ENCODE measurements at regions not wholly inside any gene's neighbourhood (a gene's known extent, or its start where the extent isn't known, plus 50 kb on each side); places are given as distances from the start of the nearest gene placed in this dataset.

DNA sequence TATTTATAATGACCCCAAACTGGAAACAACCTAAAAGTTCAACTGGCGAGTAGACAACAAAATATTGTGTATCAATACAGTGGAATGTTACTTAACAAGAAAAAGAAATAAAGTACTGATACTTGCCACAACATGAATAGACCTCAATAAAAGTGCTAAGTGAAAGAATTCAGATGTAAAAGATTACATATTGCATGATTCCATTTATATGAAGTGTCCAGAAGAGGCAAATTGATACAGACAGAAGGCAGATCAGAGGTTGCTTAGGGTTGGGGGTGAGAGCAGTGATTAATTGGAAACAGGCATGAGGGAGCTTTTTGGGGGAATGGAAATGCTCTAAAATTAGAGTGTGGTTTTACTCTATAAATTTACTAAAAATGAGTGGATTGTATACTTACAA lies 183.3 kb downstream of the SATB1 start (continued):
- TF ChIP-seq, protein P1, sequence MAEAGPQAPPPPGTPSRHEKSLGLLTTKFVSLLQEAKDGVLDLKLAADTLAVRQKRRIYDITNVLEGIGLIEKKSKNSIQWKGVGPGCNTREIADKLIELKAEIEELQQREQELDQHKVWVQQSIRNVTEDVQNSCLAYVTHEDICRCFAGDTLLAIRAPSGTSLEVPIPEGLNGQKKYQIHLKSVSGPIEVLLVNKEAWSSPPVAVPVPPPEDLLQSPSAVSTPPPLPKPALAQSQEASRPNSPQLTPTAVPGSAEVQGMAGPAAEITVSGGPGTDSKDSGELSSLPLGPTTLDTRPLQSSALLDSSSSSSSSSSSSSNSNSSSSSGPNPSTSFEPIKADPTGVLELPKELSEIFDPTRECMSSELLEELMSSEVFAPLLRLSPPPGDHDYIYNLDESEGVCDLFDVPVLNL (CRISPR knock-in tag; IDR thresholded peaks at IDR 0.05; ENCODE audit: borderline replicate concordance, low read depth): no peak
- TF ChIP-seq SMAD3 (CRISPR knock-in tag; IDR thresholded peaks at IDR 0.05; ENCODE audit: borderline replicate concordance) (no peak), RORB (CRISPR knock-in tag; IDR thresholded peaks at IDR 0.05) (no peak), ZNF232 (CRISPR knock-in tag; IDR thresholded peaks at IDR 0.05) (no peak), ZNF416 (CRISPR knock-in tag; IDR thresholded peaks at IDR 0.05) (no peak)

DNA sequence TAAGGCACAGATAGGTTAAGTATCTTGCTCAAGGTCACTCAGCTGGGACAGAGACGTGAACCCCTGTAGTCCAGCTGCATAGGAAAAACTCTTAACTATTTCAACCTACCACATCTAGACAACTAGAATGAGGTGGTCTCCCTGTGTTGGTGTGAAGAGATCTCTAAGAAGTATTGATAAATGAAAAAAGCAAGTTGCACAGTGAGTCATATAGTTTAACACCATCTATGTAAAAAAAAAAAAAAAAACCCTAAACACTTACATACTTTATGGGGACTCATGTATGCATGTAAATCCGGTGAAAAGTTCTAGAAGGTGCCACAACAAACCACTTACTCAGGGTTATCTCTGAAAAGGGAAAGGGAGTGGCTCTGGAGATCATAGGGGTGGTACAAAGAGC lies 185.5 kb downstream of the SATB1 start:
- ChIA-PET POLR2A (no interaction called here), CTCF (no interaction called here)
- no peaks in the 10 kb centered on the region for H3K36me3 Mint-ChIP-seq
- peaks cover 40% of the 10 kb centered on the region for H3K4me1 Mint-ChIP-seq
- H3K27ac Mint-ChIP-seq: no peak overlapping the region; the same call in 1 of the 2 replicates
- H3K4me3 Mint-ChIP-seq: no peak overlapping the region
- no peaks in the 10 kb centered on the region for H3K27me3 Mint-ChIP-seq (ENCODE audit: low read depth)
- no peaks in the 10 kb centered on the region for H3K9me3 Mint-ChIP-seq
- ATAC-seq (no peak), DNase-seq (ENCODE audit: low spot score) (no peak)
- TF ChIP-seq SP1 (CRISPR knock-in tag; conservative IDR thresholded peaks at IDR 0.05) (no peak), EMX1 (CRISPR knock-in tag; IDR thresholded peaks at IDR 0.05) (no peak), FOXK1 (CRISPR knock-in tag; IDR thresholded peaks at IDR 0.05) (no peak), ATF1 (CRISPR knock-in tag; IDR thresholded peaks at IDR 0.05) (no peak), NR3C1 (CRISPR knock-in tag; conservative IDR thresholded peaks at IDR 0.05; ENCODE audit: low read depth) (no peak), SOX15 (CRISPR knock-in tag; IDR thresholded peaks at IDR 0.05) (no peak), ZNF317 (CRISPR knock-in tag; IDR thresholded peaks at IDR 0.05; ENCODE audit: borderline replicate concordance, low read depth) (no peak), PRRX2 (CRISPR knock-in tag; IDR thresholded peaks at IDR 0.05) (no peak), NFE2L1 (CRISPR knock-in tag; IDR thresholded peaks at IDR 0.05) (no peak)
- TF ChIP-seq, protein P2, sequence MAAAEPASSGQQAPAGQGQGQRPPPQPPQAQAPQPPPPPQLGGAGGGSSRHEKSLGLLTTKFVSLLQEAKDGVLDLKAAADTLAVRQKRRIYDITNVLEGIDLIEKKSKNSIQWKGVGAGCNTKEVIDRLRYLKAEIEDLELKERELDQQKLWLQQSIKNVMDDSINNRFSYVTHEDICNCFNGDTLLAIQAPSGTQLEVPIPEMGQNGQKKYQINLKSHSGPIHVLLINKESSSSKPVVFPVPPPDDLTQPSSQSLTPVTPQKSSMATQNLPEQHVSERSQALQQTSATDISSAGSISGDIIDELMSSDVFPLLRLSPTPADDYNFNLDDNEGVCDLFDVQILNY (CRISPR knock-in tag; IDR thresholded peaks at IDR 0.05): no peak
- TF ChIP-seq, protein P3, sequence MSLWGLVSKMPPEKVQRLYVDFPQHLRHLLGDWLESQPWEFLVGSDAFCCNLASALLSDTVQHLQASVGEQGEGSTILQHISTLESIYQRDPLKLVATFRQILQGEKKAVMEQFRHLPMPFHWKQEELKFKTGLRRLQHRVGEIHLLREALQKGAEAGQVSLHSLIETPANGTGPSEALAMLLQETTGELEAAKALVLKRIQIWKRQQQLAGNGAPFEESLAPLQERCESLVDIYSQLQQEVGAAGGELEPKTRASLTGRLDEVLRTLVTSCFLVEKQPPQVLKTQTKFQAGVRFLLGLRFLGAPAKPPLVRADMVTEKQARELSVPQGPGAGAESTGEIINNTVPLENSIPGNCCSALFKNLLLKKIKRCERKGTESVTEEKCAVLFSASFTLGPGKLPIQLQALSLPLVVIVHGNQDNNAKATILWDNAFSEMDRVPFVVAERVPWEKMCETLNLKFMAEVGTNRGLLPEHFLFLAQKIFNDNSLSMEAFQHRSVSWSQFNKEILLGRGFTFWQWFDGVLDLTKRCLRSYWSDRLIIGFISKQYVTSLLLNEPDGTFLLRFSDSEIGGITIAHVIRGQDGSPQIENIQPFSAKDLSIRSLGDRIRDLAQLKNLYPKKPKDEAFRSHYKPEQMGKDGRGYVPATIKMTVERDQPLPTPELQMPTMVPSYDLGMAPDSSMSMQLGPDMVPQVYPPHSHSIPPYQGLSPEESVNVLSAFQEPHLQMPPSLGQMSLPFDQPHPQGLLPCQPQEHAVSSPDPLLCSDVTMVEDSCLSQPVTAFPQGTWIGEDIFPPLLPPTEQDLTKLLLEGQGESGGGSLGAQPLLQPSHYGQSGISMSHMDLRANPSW (CRISPR knock-in tag; conservative IDR thresholded peaks at IDR 0.05; ENCODE audit: low read depth): no peak
- TF ChIP-seq, protein P4, sequence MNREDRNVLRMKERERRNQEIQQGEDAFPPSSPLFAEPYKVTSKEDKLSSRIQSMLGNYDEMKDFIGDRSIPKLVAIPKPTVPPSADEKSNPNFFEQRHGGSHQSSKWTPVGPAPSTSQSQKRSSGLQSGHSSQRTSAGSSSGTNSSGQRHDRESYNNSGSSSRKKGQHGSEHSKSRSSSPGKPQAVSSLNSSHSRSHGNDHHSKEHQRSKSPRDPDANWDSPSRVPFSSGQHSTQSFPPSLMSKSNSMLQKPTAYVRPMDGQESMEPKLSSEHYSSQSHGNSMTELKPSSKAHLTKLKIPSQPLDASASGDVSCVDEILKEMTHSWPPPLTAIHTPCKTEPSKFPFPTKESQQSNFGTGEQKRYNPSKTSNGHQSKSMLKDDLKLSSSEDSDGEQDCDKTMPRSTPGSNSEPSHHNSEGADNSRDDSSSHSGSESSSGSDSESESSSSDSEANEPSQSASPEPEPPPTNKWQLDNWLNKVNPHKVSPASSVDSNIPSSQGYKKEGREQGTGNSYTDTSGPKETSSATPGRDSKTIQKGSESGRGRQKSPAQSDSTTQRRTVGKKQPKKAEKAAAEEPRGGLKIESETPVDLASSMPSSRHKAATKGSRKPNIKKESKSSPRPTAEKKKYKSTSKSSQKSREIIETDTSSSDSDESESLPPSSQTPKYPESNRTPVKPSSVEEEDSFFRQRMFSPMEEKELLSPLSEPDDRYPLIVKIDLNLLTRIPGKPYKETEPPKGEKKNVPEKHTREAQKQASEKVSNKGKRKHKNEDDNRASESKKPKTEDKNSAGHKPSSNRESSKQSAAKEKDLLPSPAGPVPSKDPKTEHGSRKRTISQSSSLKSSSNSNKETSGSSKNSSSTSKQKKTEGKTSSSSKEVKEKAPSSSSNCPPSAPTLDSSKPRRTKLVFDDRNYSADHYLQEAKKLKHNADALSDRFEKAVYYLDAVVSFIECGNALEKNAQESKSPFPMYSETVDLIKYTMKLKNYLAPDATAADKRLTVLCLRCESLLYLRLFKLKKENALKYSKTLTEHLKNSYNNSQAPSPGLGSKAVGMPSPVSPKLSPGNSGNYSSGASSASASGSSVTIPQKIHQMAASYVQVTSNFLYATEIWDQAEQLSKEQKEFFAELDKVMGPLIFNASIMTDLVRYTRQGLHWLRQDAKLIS (CRISPR knock-in tag; IDR thresholded peaks at IDR 0.05; ENCODE audit: borderline replicate concordance): no peak
- TF ChIP-seq, protein P5, sequence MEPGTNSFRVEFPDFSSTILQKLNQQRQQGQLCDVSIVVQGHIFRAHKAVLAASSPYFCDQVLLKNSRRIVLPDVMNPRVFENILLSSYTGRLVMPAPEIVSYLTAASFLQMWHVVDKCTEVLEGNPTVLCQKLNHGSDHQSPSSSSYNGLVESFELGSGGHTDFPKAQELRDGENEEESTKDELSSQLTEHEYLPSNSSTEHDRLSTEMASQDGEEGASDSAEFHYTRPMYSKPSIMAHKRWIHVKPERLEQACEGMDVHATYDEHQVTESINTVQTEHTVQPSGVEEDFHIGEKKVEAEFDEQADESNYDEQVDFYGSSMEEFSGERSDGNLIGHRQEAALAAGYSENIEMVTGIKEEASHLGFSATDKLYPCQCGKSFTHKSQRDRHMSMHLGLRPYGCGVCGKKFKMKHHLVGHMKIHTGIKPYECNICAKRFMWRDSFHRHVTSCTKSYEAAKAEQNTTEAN (CRISPR knock-in tag; IDR thresholded peaks at IDR 0.05): no peak
- TF ChIP-seq, protein P6, sequence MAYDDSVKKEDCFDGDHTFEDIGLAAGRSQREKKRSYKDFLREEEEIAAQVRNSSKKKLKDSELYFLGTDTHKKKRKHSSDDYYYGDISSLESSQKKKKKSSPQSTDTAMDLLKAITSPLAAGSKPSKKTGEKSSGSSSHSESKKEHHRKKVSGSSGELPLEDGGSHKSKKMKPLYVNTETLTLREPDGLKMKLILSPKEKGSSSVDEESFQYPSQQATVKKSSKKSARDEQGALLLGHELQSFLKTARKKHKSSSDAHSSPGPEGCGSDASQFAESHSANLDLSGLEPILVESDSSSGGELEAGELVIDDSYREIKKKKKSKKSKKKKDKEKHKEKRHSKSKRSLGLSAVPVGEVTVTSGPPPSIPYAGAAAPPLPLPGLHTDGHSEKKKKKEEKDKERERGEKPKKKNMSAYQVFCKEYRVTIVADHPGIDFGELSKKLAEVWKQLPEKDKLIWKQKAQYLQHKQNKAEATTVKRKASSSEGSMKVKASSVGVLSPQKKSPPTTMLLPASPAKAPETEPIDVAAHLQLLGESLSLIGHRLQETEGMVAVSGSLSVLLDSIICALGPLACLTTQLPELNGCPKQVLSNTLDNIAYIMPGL (CRISPR knock-in tag; IDR thresholded peaks at IDR 0.05): no peak
- TF ChIP-seq, protein P7, sequence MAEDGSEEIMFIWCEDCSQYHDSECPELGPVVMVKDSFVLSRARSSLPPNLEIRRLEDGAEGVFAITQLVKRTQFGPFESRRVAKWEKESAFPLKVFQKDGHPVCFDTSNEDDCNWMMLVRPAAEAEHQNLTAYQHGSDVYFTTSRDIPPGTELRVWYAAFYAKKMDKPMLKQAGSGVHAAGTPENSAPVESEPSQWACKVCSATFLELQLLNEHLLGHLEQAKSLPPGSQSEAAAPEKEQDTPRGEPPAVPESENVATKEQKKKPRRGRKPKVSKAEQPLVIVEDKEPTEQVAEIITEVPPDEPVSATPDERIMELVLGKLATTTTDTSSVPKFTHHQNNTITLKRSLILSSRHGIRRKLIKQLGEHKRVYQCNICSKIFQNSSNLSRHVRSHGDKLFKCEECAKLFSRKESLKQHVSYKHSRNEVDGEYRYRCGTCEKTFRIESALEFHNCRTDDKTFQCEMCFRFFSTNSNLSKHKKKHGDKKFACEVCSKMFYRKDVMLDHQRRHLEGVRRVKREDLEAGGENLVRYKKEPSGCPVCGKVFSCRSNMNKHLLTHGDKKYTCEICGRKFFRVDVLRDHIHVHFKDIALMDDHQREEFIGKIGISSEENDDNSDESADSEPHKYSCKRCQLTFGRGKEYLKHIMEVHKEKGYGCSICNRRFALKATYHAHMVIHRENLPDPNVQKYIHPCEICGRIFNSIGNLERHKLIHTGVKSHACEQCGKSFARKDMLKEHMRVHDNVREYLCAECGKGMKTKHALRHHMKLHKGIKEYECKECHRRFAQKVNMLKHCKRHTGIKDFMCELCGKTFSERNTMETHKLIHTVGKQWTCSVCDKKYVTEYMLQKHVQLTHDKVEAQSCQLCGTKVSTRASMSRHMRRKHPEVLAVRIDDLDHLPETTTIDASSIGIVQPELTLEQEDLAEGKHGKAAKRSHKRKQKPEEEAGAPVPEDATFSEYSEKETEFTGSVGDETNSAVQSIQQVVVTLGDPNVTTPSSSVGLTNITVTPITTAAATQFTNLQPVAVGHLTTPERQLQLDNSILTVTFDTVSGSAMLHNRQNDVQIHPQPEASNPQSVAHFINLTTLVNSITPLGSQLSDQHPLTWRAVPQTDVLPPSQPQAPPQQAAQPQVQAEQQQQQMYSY (CRISPR knock-in tag; IDR thresholded peaks at IDR 0.05): no peak
- TF ChIP-seq, protein P8, sequence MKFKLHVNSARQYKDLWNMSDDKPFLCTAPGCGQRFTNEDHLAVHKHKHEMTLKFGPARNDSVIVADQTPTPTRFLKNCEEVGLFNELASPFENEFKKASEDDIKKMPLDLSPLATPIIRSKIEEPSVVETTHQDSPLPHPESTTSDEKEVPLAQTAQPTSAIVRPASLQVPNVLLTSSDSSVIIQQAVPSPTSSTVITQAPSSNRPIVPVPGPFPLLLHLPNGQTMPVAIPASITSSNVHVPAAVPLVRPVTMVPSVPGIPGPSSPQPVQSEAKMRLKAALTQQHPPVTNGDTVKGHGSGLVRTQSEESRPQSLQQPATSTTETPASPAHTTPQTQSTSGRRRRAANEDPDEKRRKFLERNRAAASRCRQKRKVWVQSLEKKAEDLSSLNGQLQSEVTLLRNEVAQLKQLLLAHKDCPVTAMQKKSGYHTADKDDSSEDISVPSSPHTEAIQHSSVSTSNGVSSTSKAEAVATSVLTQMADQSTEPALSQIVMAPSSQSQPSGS (CRISPR knock-in tag; IDR thresholded peaks at IDR 0.05; ENCODE audit: borderline replicate concordance, low read depth): no peak

All from WTC11 (cell line).